ENCODE measurements at regions not wholly inside any gene's neighbourhood (a gene's known extent, or its start where the extent isn't known, plus 50 kb on each side); places are given as distances from the start of the nearest gene placed in this dataset.

- DNase-seq = no peak
Measured at GRCh38 chr11:80455818-80456217, 1015.0 kb upstream of the TENM4 start.

GRCh38 chr11:80451105-80451504, 1010.3 kb upstream of the TENM4 start:
- DNase-seq = no peak

- no peak for DNase-seq
Measured at GRCh38 chr11:80448709-80449108, 1007.9 kb upstream of the TENM4 start.

GRCh38 chr11:80443177-80443576, 1002.3 kb upstream of the TENM4 start:
- no peak for DNase-seq

GRCh38 chr11:80441821-80442220, 1001.0 kb upstream of the TENM4 start:
- DNase-seq = no peak

GRCh38 chr11:80440835-80441234, 1000.0 kb upstream of the TENM4 start:
- DNase-seq = no peak

- DNase-seq = no peak
Measured at GRCh38 chr11:80436547-80436946, 995.7 kb upstream of the TENM4 start.

- DNase-seq = no peak
Measured at GRCh38 chr11:80435345-80435744, 994.5 kb upstream of the TENM4 start.

GRCh38 chr11:80432057-80432456, 991.2 kb upstream of the TENM4 start:
- DNase-seq = no peak

GRCh38 chr11:80424012-80424695, 983.3 kb upstream of the TENM4 start:
- DNase-seq = no peak

- no peak for DNase-seq
Measured at GRCh38 chr11:80420374-80420773, 979.5 kb upstream of the TENM4 start.

- no peak for DNase-seq
Measured at GRCh38 chr11:80417681-80418080, 976.9 kb upstream of the TENM4 start.

- DNase-seq = no peak
Measured at GRCh38 chr11:80415580-80415979, 974.8 kb upstream of the TENM4 start.

GRCh38 chr11:80414181-80415165, 973.6 kb upstream of the TENM4 start:
- DNase-seq = no peak

GRCh38 chr11:80412604-80413003, 971.8 kb upstream of the TENM4 start:
- DNase-seq = no peak

GRCh38 chr11:80393210-80393609, 952.4 kb upstream of the TENM4 start:
- no peak for DNase-seq

- DNase-seq = no peak
Measured at GRCh38 chr11:80390505-80390904, 949.7 kb upstream of the TENM4 start.

GRCh38 chr11:80388536-80388935, 947.7 kb upstream of the TENM4 start:
- DNase-seq = no peak

- no peak for DNase-seq
Measured at GRCh38 chr11:80388130-80388529, 947.3 kb upstream of the TENM4 start.

- DNase-seq = no peak
Measured at GRCh38 chr11:80383655-80384054, 942.8 kb upstream of the TENM4 start.

- DNase-seq = no peak
Measured at GRCh38 chr11:80379620-80380278, 938.9 kb upstream of the TENM4 start.

- no peak for DNase-seq
Measured at GRCh38 chr11:80371931-80372330, 931.1 kb upstream of the TENM4 start.

- DNase-seq = no peak
Measured at GRCh38 chr11:80365980-80366379, 925.1 kb upstream of the TENM4 start.
